Naive thymus-derived CD4-positive, alpha-beta T cell (primary cell): ENCODE measurements at regions not wholly inside any gene's neighbourhood (a gene's known extent, or its start where the extent isn't known, plus 50 kb on each side); places are given as distances from the start of the nearest gene placed in this dataset.

ENCODE experiments used
- ATAC-seq: fragments of 150-1000 bp; cut with Tn5 transposase; 2 replicates; pipeline ENCODE4 v1.10.0; 2021; ENCODE audit warnings: mild to moderate bottlenecking, moderate library complexity
- CTCF ChIA-PET: fragments of 350-600 bp; sonication (Branson Sonifier 250); formaldehyde crosslinking; loops from one replicate; lab custom pipeline; 2021; ENCODE audit warnings: antibody characterized with exemption; lab: Charles Lee
- POLR2A ChIA-PET: fragments of 350-600 bp; sonication (Branson Sonifier 250); formaldehyde crosslinking; loops from one replicate; lab custom pipeline; 2021; ENCODE audit warnings: antibody characterized with exemption, inconsistent platforms; lab: Charles Lee
- DNase-seq, 9 donors: peaks; one replicate each; pipeline versions ENCODE4 v3.0.0 to v3.0.0-alpha.2; 2020 to 2022; ENCODE audit warnings: mixed read lengths in 1 of 9
- H3K27ac ChIP-seq: one replicate; pipeline ENCODE4 v1.7.0; 2013; ENCODE audit warnings: mild to moderate bottlenecking, low read depth, low read length, moderate library complexity
- H3K27me3 ChIP-seq, 2 donors: one replicate each; pipeline ENCODE4 v1.7.0; 2013; ENCODE audit warnings: low read length in 2 of 2, mild to moderate bottlenecking in 2 of 2, moderate library complexity in 2 of 2; ENCODE audit not compliant: control insufficient read depth in 2 of 2, insufficient read depth in 2 of 2
- H3K36me3 ChIP-seq, 3 experiments: 1 replicate in 2 of 3; 2 replicates in 1 of 3; pipeline ENCODE4 v1.7.0; 2013; ENCODE audit warnings: low read length in 3 of 3, mild to moderate bottlenecking in 3 of 3, moderate library complexity in 1 of 3; ENCODE audit not compliant: insufficient read depth in 3 of 3, control insufficient read depth in 2 of 3
- H3K4me1 ChIP-seq, 2 donors: one replicate each; pipeline ENCODE4 v1.7.0; 2013; ENCODE audit warnings: low read length in 2 of 2, mild to moderate bottlenecking in 2 of 2, moderate library complexity in 1 of 2; ENCODE audit not compliant: control insufficient read depth in 2 of 2, insufficient read depth in 2 of 2
- H3K4me3 ChIP-seq: 2 replicates; pipeline ENCODE4 v1.7.0; 2013; ENCODE audit warnings: mild to moderate bottlenecking, low read length
- H3K9me3 ChIP-seq, 3 experiments: 1 replicate in 2 of 3; 2 replicates in 1 of 3; pipeline ENCODE4 v1.7.0; 2013; ENCODE audit warnings: low read length in 3 of 3; ENCODE audit not compliant: control insufficient read depth in 2 of 3
- H3K27ac Mint-ChIP-seq, 9 donors: one replicate each; pipeline ENCODE4 v1.8.0; 2020 to 2022; ENCODE audit warnings: mixed read lengths in 9 of 9, mild to moderate bottlenecking in 8 of 9, moderate library complexity in 5 of 9, inconsistent platforms in 2 of 9
- H3K27me3 Mint-ChIP-seq, 5 donors: one replicate each; pipeline ENCODE4 v1.8.0; 2021 to 2022; ENCODE audit warnings: mixed read lengths in 5 of 5, mild to moderate bottlenecking in 1 of 5
- H3K36me3 Mint-ChIP-seq, 5 donors: one replicate each; pipeline ENCODE4 v1.8.0; 2020 to 2022; ENCODE audit warnings: mixed read lengths in 5 of 5, mild to moderate bottlenecking in 3 of 5, inconsistent platforms in 1 of 5
- H3K4me1 Mint-ChIP-seq, 7 donors: one replicate each; pipeline ENCODE4 v1.8.0; 2020 to 2022; ENCODE audit warnings: mixed read lengths in 7 of 7, mild to moderate bottlenecking in 3 of 7, inconsistent platforms in 1 of 7
- H3K4me3 Mint-ChIP-seq, 10 donors: one replicate each; pipeline ENCODE4 v1.8.0; 2020 to 2022; ENCODE audit warnings: mild to moderate bottlenecking in 10 of 10, mixed read lengths in 10 of 10, moderate library complexity in 6 of 10, inconsistent platforms in 2 of 10
- H3K9me3 Mint-ChIP-seq, 11 donors: one replicate each; pipeline ENCODE4 v1.8.0; 2020 to 2022; ENCODE audit warnings: mixed read lengths in 11 of 11, mild to moderate bottlenecking in 4 of 11, inconsistent platforms in 1 of 11, moderate library complexity in 1 of 11
- intact Hi-C, 2 donors: fragments of 100-400 bp; cut with micrococcal nuclease; formaldehyde crosslinking; loops; one replicate each; pipeline ENCODE4 v1.15.1; 2023

DNA sequence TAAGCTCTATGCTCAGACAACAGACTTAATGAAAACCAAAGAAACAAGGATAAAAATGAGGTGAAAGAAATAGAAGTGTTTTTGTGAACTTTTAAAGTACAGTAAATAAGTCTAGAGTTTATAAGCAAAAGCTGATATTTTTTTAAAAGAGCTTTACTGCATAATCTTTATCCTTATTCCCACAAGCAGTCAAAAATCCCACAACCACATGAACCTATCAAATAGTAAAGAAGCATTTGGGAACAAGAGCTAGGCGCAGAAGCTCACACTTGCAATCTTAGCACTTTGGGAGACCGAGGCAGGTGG is 103.8 kb upstream of the TJP1 start:
- CTCF ChIA-PET: interaction anchor here (0.9 to 2.1 kb wide), 2 partner anchors 9 to 178 kb away, joined by 4 to 18 read pairs; no protein-coding TSS in a partner anchor
- no peak overlapping the region for H3K4me3 Mint-ChIP-seq
- intact Hi-C loops: no loop called here
- Histone ChIP-seq H3K27me3 (peaks cover 0 to 5% of the 10 kb centered on the region in 2 donors), H3K27ac (no peak overlapping the region), H3K4me1 (no peaks in the 10 kb centered on the region), H3K9me3 (no peaks in the 10 kb centered on the region), H3K36me3 (no peaks in the 10 kb centered on the region), H3K4me3 (no peak overlapping the region)
- DNase-seq (no peak), ATAC-seq (no peak)
- H3K36me3 Mint-ChIP-seq: no peaks in the 10 kb centered on the region
- H3K9me3 Mint-ChIP-seq: peaks cover 0 to 4% (median 0%) of the 10 kb centered on the region in 11 donors
- peaks cover 13 to 80% (median 61%) of the 10 kb centered on the region in 5 donors for H3K27me3 Mint-ChIP-seq
- POLR2A ChIA-PET: no interaction called here
- H3K27ac Mint-ChIP-seq: no peak overlapping the region
- H3K4me1 Mint-ChIP-seq: peaks cover 0 to 1% (median 0%) of the 10 kb centered on the region in 7 donors

DNA sequence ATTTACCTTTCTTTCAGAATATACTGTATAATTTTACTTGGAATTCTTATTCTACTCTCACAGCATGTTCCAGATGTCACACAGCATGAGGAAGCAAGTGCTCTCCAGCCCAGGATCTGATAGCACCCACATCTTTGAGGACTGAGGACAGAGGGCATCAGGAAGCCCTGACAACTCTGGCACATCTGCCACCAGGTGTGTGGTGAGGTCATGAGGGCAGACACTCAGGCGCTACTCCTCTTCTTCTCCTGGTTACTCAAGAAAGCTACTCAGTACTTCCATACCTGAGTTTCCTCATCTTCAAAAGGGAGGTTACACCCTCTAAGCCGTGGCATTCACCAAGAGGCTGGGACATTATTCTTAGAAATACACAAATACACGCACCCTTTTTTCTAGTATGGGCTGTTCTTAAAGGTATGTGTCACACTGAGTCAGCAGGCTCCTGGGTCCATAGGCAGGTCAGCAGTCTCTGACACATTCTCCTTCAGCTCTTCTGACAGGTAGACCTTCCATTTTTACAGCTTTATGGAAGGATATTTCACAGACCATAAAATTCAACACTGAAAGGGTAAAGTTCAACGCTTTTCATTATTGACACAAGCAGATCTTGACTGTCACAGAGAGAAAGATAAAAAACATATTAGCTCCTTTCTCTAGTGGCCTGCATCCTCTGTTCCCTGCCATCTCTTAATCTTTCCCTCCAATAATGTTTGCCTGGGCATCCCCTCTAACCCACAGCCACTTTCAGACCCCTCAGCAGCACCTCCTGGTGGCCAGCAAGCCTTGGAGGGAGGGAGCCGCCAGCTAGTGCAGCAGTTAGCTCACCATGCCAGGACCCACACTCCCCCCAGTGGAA is 103.2 kb upstream of the TJP1 start:
- H3K27me3 ChIP-seq: peaks cover 0 to 5% of the 10 kb centered on the region in 2 donors
- intact Hi-C loops: no loop called here
- no peak for ATAC-seq
- Mint-ChIP-seq H3K4me1 (peaks cover 0 to 1% (median 0%) of the 10 kb centered on the region in 7 donors), H3K27ac (no peak overlapping the region), H3K9me3 (peaks cover 0 to 4% (median 0%) of the 10 kb centered on the region in 11 donors), H3K27me3 (peaks cover 19 to 81% (median 63%) of the 10 kb centered on the region in 5 donors), H3K36me3 (no peaks in the 10 kb centered on the region), H3K4me3 (no peak overlapping the region)
- no peaks in the 10 kb centered on the region for H3K9me3 ChIP-seq
- DNase-seq: peak in 4 of 9 donors; percentile 11 to 17 (median 15)
- no peak overlapping the region for H3K4me3 ChIP-seq
- H3K36me3 ChIP-seq: no peaks in the 10 kb centered on the region
- H3K27ac ChIP-seq: no peak overlapping the region
- CTCF ChIA-PET: interaction anchor here (0.6 to 2.1 kb wide), 3 partner anchors 9 to 528 kb away, joined by 3 to 18 read pairs (median 4); no protein-coding TSS in a partner anchor
- no peaks in the 10 kb centered on the region for H3K4me1 ChIP-seq
- POLR2A ChIA-PET: no interaction called here

GRCh38 chr15:29924750-29925149 is 102.5 kb upstream of the TJP1 start:
- Histone ChIP-seq H3K9me3 (no peaks in the 10 kb centered on the region), H3K36me3 (no peaks in the 10 kb centered on the region), H3K4me1 (no peaks in the 10 kb centered on the region), H3K4me3 (no peak overlapping the region), H3K27ac (no peak overlapping the region), H3K27me3 (peaks cover 0 to 5% of the 10 kb centered on the region in 2 donors)
- ChIA-PET CTCF (interaction anchor here (2.1 kb wide), 1 partner anchor 177 kb away, joined by 18 read pairs; no protein-coding TSS in a partner anchor), POLR2A (no interaction called here)
- intact Hi-C loops: no loop called here
- Mint-ChIP-seq H3K9me3 (peaks cover 0 to 4% (median 0%) of the 10 kb centered on the region in 11 donors), H3K27ac (no peak overlapping the region), H3K4me3 (no peak overlapping the region), H3K27me3 (peaks cover 17 to 81% (median 63%) of the 10 kb centered on the region in 5 donors), H3K36me3 (no peaks in the 10 kb centered on the region), H3K4me1 (peaks cover 0 to 1% (median 0%) of the 10 kb centered on the region in 7 donors)
- DNase-seq (no peak), ATAC-seq (no peak)

DNA sequence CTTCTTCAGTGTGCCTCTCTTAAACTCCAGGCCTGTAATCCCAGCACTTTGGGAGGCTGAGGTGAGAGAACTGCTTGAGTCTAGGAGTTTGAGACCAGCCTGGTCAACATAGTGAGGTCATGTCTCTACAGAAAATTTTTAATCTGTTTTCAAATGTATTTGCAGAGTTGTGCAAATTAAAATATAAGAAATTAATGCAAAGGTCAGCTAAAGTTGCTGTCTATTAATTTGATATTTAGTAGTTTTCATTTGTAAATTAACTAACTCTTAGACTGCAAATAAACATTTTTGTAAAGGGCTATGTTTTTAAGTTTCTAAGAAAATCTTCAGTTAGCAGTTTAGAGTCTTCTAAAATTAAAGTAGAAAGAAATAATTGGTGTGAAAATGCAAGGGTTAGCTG is 99.9 kb upstream of the TJP1 start:
- intact Hi-C loops: no loop called here
- Mint-ChIP-seq H3K36me3 (no peaks in the 10 kb centered on the region), H3K27ac (no peak overlapping the region), H3K9me3 (peaks cover 0 to 2% (median 0%) of the 10 kb centered on the region in 11 donors), H3K4me1 (peaks cover 0 to 1% (median 0%) of the 10 kb centered on the region in 7 donors), H3K4me3 (no peak overlapping the region), H3K27me3 (peaks cover 21 to 87% (median 66%) of the 10 kb centered on the region in 5 donors)
- no peak for DNase-seq
- CTCF ChIA-PET: no interaction called here
- no peak for ATAC-seq
- Histone ChIP-seq H3K36me3 (no peaks in the 10 kb centered on the region), H3K27me3 (peaks cover 0 to 5% of the 10 kb centered on the region in 2 donors), H3K4me1 (no peaks in the 10 kb centered on the region), H3K9me3 (no peaks in the 10 kb centered on the region), H3K4me3 (no peak overlapping the region), H3K27ac (no peak overlapping the region)
- POLR2A ChIA-PET: no interaction called here

DNA sequence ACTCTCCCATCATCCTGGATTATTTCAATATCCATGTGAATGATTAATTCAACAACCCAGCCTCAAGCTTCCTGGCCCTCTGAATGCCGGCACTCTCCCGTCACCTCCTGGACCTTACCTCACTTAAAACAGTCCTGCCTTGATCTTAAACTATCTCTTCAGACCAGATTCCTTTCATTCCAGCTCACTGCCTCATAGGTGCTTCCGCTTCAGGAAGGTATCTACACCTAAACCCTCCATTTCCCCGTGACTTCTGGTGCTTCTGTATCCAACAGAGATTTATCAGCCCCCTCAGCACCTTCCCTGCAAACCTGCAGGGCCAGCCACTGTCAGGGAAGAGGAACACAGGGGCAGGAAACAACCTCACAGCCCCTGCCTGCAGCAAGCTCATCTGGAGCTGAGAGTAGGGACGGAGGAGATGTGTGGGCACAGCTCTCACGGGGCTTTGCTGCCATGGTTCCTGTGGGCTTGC is 98.9 kb upstream of the TJP1 start:
- H3K27me3 ChIP-seq: peaks cover 0 to 5% of the 10 kb centered on the region in 2 donors
- H3K27ac ChIP-seq: no peak overlapping the region
- H3K4me1 ChIP-seq: no peaks in the 10 kb centered on the region
- H3K36me3 ChIP-seq: no peaks in the 10 kb centered on the region
- no peak for ATAC-seq
- intact Hi-C loops: no loop called here
- Mint-ChIP-seq H3K27ac (no peak overlapping the region), H3K4me1 (no peaks in the 10 kb centered on the region), H3K36me3 (no peaks in the 10 kb centered on the region), H3K4me3 (no peak overlapping the region), H3K9me3 (peaks cover 0 to 2% (median 0%) of the 10 kb centered on the region in 11 donors), H3K27me3 (peaks cover 22 to 82% (median 61%) of the 10 kb centered on the region in 5 donors)
- POLR2A ChIA-PET: no interaction called here
- CTCF ChIA-PET: no interaction called here
- no peaks in the 10 kb centered on the region for H3K9me3 ChIP-seq
- no peak overlapping the region for H3K4me3 ChIP-seq
- no peak for DNase-seq

GRCh38 chr15:29920515-29920914 is 98.2 kb upstream of the TJP1 start:
- Histone ChIP-seq H3K27me3 (peaks cover 0 to 5% of the 10 kb centered on the region in 2 donors), H3K9me3 (no peaks in the 10 kb centered on the region), H3K4me1 (no peaks in the 10 kb centered on the region), H3K4me3 (no peak overlapping the region), H3K36me3 (no peaks in the 10 kb centered on the region), H3K27ac (no peak overlapping the region)
- Mint-ChIP-seq H3K4me3 (no peak overlapping the region), H3K9me3 (no peaks in the 10 kb centered on the region), H3K36me3 (no peaks in the 10 kb centered on the region), H3K4me1 (no peaks in the 10 kb centered on the region), H3K27ac (no peak overlapping the region), H3K27me3 (peaks cover 18 to 76% (median 55%) of the 10 kb centered on the region in 5 donors)
- no peak for ATAC-seq
- ChIA-PET CTCF (no interaction called here), POLR2A (no interaction called here)
- intact Hi-C loops: no loop called here
- DNase-seq: no peak
